OCI-LY7 (cell line): ENCODE measurements at regions not wholly inside any gene's neighbourhood (a gene's known extent, or its start where the extent isn't known, plus 50 kb on each side); places are given as distances from the start of the nearest gene placed in this dataset.

Experiments used
- BruUV-seq: library from RNA; stranded (reverse); fragments of 400-500 nt; replicated peaks from 2 replicates; lab custom pipeline; 2021; lab: Mats Ljungman, UMichigan
- CTCF ChIA-PET: fragments of 300-600 bp; sonication (Branson Sonifier 250); formaldehyde crosslinking; loops from one replicate; lab custom pipeline; 2022; ENCODE audit warnings: antibody characterized with exemption; ENCODE audit not compliant: unreplicated experiment; lab: Charles Lee
- POLR2A ChIA-PET: fragments of 300-600 bp; sonication (Branson Sonifier 250); formaldehyde crosslinking; loops from one replicate; lab custom pipeline; 2022; ENCODE audit warnings: antibody characterized with exemption; lab: Charles Lee
- DNase-seq: peaks from one replicate; pipeline ENCODE4 v3.0.0-alpha.2; 2015; ENCODE audit warnings: low spot score
- H2AFZ ChIP-seq: fragments of 200-600 bp; sonication (generic), shearing (Covaris generic); 2 replicates; pipeline ENCODE4 v1.6.1; 2014; ENCODE audit warnings: mild to moderate bottlenecking, antibody characterized with exemption, low read length, moderate library complexity
- H3K27ac ChIP-seq: fragments of 200-600 bp; sonication (generic); 2 replicates; pipeline ENCODE4 v1.5.1; 2014; ENCODE audit warnings: mixed run types, low read depth, mild to moderate bottlenecking, moderate library complexity, low read length, inconsistent platforms; ENCODE audit not compliant: poor library complexity, severe bottlenecking
- H3K36me3 ChIP-seq: fragments of 200-600 bp; sonication (generic); 2 replicates; pipeline ENCODE4 v1.6.1; 2014; ENCODE audit warnings: mild to moderate bottlenecking, antibody characterized with exemption, low read length, moderate library complexity, mixed read lengths; ENCODE audit not compliant: insufficient read depth
- H3K4me1 ChIP-seq: fragments of 200-600 bp; sonication (generic); 2 replicates; pipeline ENCODE4 v1.5.1; 2014; ENCODE audit warnings: mild to moderate bottlenecking, low read length; ENCODE audit not compliant: insufficient read depth, poor library complexity, severe bottlenecking
- H3K4me2 ChIP-seq: fragments of 200-600 bp; sonication (generic); 2 replicates; pipeline ENCODE4 v1.6.1; 2014; ENCODE audit warnings: mild to moderate bottlenecking, low read length
- H3K4me3 ChIP-seq: fragments of 200-600 bp; sonication (generic); 2 replicates; pipeline ENCODE4 v1.5.1; 2014; ENCODE audit warnings: mild to moderate bottlenecking, low read depth, low read length; ENCODE audit not compliant: poor library complexity, severe bottlenecking
- H3K79me2 ChIP-seq: fragments of 200-600 bp; sonication (generic); 2 replicates; pipeline ENCODE4 v1.6.1; 2016; ENCODE audit warnings: low read depth, mild to moderate bottlenecking, low read length, moderate library complexity, mixed read lengths; ENCODE audit not compliant: insufficient read depth
- H3K9me2 ChIP-seq: fragments of 200-600 bp; sonication (generic); 2 replicates; pipeline ENCODE4 v1.6.1; 2016; ENCODE audit warnings: mild to moderate bottlenecking, low read length, mixed read lengths; ENCODE audit not compliant: insufficient read depth
- H3K9me3 ChIP-seq: fragments of 200-600 bp; sonication (generic); 2 replicates; pipeline ENCODE4 v1.6.1; 2014; ENCODE audit warnings: mild to moderate bottlenecking, mixed run types, low read length, mixed read lengths
- H4K20me1 ChIP-seq: fragments of 200-600 bp; sonication (generic); 2 replicates; pipeline ENCODE4 v1.6.1; 2014; ENCODE audit warnings: mild to moderate bottlenecking, antibody characterized with exemption, low read length, moderate library complexity, mixed read lengths; ENCODE audit not compliant: insufficient read depth
- CTCF ChIP-seq: fragments of 200-600 bp; sonication (generic); conservative IDR thresholded peaks from 2 replicates; pipeline ENCODE4 v1.5.1; 2014; ENCODE audit warnings: mild to moderate bottlenecking, antibody characterized with exemption, low read length, moderate library complexity, mixed read lengths
- EZH2phosphoT487 ChIP-seq: fragments of 200-600 bp; sonication (generic); IDR thresholded peaks from 2 replicates; pipeline ENCODE4 v1.6.1; 2018; ENCODE audit warnings: low read depth, borderline replicate concordance, mild to moderate bottlenecking, mixed run types, antibody characterized with exemption, low read length, moderate library complexity, mixed read lengths
- intact Hi-C: fragments of 100-400 bp; cut with micrococcal nuclease; formaldehyde crosslinking; loops from one replicate; pipeline ENCODE4 v1.10.0; 2022; ENCODE audit not compliant: unreplicated experiment

GRCh38 chr2:126539101-126539500 is 116.9 kb upstream of the GYPC start:
- POLR2A ChIA-PET, result no interaction called here
- Histone ChIP-seq H4K20me1 (no peaks in the 10 kb centered on the region), H3K27ac (no peak overlapping the region), H3K4me1 (no peaks in the 10 kb centered on the region), H2AFZ (no peak overlapping the region), H3K4me3 (no peak overlapping the region), H3K79me2 (no peaks in the 10 kb centered on the region), H3K9me3 (peaks cover 12% of the 10 kb centered on the region; the same call in 1 of the 2 replicates), H3K9me2 (no peaks in the 10 kb centered on the region), H3K36me3 (no peaks in the 10 kb centered on the region), H3K4me2 (no peak overlapping the region)
- intact Hi-C loops, result no loop called here
- TF ChIP-seq CTCF (no peak), EZH2phosphoT487 (no peak)
- CTCF ChIA-PET, result interaction anchor here (0.6 kb wide), 1 partner anchor 239 kb away, joined by 5 read pairs; no protein-coding TSS in a partner anchor
- BruUV-seq, result no TSS peak
- DNase-seq, result no peak

GRCh38 chr2:126542247-126542646 is 113.7 kb upstream of the GYPC start:
- peaks cover 12% of the 10 kb centered on the region; the same call in 1 of the 2 replicates for H3K9me3 ChIP-seq
- no peaks in the 10 kb centered on the region for H3K9me2 ChIP-seq
- H4K20me1 ChIP-seq, result no peaks in the 10 kb centered on the region
- H3K36me3 ChIP-seq, result no peaks in the 10 kb centered on the region
- POLR2A ChIA-PET, result no interaction called here
- H2AFZ ChIP-seq, result no peak overlapping the region
- no peaks in the 10 kb centered on the region for H3K4me1 ChIP-seq
- DNase-seq, result no peak
- H3K4me3 ChIP-seq, result no peak overlapping the region
- TF ChIP-seq EZH2phosphoT487 (no peak), CTCF (no peak)
- intact Hi-C loops, result no loop called here
- CTCF ChIA-PET, result no interaction called here
- H3K4me2 ChIP-seq, result no peak overlapping the region
- H3K79me2 ChIP-seq, result no peaks in the 10 kb centered on the region
- no peak overlapping the region for H3K27ac ChIP-seq
- BruUV-seq, result no TSS peak

- Histone ChIP-seq H3K4me2 (no peak overlapping the region), H3K4me3 (no peak overlapping the region), H3K79me2 (no peaks in the 10 kb centered on the region), H4K20me1 (no peaks in the 10 kb centered on the region), H3K4me1 (no peaks in the 10 kb centered on the region), H2AFZ (no peak overlapping the region), H3K9me2 (no peaks in the 10 kb centered on the region), H3K27ac (no peak overlapping the region), H3K9me3 (peaks cover 12% of the 10 kb centered on the region; the same call in 1 of the 2 replicates), H3K36me3 (no peaks in the 10 kb centered on the region)
- TF ChIP-seq CTCF (no peak), EZH2phosphoT487 (no peak)
- intact Hi-C loops, result no loop called here
- no TSS peak for BruUV-seq
- ChIA-PET POLR2A (no interaction called here), CTCF (no interaction called here)
- DNase-seq, result peak; percentile 39
These were observed 112.9 kb upstream of the GYPC start for GRCh38 chr2:126543081-126543480.
